H1 (cell line): ENCODE measurements at regions not wholly inside any gene's neighbourhood (a gene's known extent, or its start where the extent isn't known, plus 50 kb on each side); places are given as distances from the start of the nearest gene placed in this dataset.

Source experiments
- CTCF ChIA-PET: fragments of 300-600 bp; sonication (Branson Sonifier 250); formaldehyde crosslinking; loops from one replicate; lab custom pipeline; 2021; ENCODE audit not compliant: partially characterized antibody; lab: Charles Lee
- POLR2A ChIA-PET: fragments of 300-600 bp; sonication (Branson Sonifier 250); formaldehyde crosslinking; loops from one replicate; lab custom pipeline; 2021; ENCODE audit warnings: inconsistent platforms; ENCODE audit not compliant: partially characterized antibody; lab: Charles Lee
- DNase-seq, 2 experiments: peaks; one replicate each; pipeline versions ENCODE4 v3.0.0 to v3.0.0-alpha.2; 2010 to 2022; ENCODE audit warnings: low spot score in 2 of 2, low read depth in 1 of 2, mixed read lengths in 1 of 2
- FAIRE-seq: peaks from 2 replicates; lab custom pipeline; 2011; peaks lifted over from hg19 to GRCh38; lab: Jason Lieb, UNC
- H2AFZ ChIP-seq: 2 replicates; pipeline ENCODE4 v1.8.1; 2012; ENCODE audit warnings: low read length, inconsistent platforms
- H2AK5ac ChIP-seq: 2 replicates; pipeline ENCODE4 v1.6.1; 2013; ENCODE audit warnings: low read depth, low read length
- H2BK120ac ChIP-seq: replicated peaks from 2 replicates; pipeline ENCODE3; 2013; ENCODE audit warnings: low read depth, low read length, inconsistent platforms
- H2BK12ac ChIP-seq: 2 replicates; pipeline ENCODE4 v1.6.1; 2013; ENCODE audit warnings: low read depth, low read length
- H2BK15ac ChIP-seq: 2 replicates; pipeline ENCODE4 v1.6.1; 2013; ENCODE audit warnings: low read length
- H2BK20ac ChIP-seq: 2 replicates; pipeline ENCODE4 v1.6.1; 2013; ENCODE audit warnings: low read length
- H2BK5ac ChIP-seq: 2 replicates; pipeline ENCODE4 v1.6.1; 2013; ENCODE audit warnings: low read depth, low read length
- H3K14ac ChIP-seq: 2 replicates; pipeline ENCODE4 v1.6.1; 2013; ENCODE audit warnings: inconsistent platforms; ENCODE audit not compliant: insufficient read length
- H3K18ac ChIP-seq: 2 replicates; pipeline ENCODE4 v1.6.1; 2013; ENCODE audit warnings: low read length; ENCODE audit errors: extremely low read depth
- H3K23ac ChIP-seq: 2 replicates; pipeline ENCODE4 v1.6.1; 2013; ENCODE audit warnings: inconsistent platforms; ENCODE audit not compliant: insufficient read length
- H3K23me2 ChIP-seq: 2 replicates; pipeline ENCODE4 v1.6.1; 2013; ENCODE audit warnings: low read depth, low read length
- H3K27ac ChIP-seq: 2 replicates; pipeline ENCODE4 v1.6.1; 2011; ENCODE audit warnings: low read depth, low read length, inconsistent platforms
- H3K27me3 ChIP-seq, 4 experiments: replicated peaks in 1 of 4; 1 replicate in 1 of 4; 2 replicates in 3 of 4; pipeline versions ENCODE4 v1.6.1 to v1.8.1; 2011 to 2013; ENCODE audit warnings: low read length in 3 of 4, mild to moderate bottlenecking in 3 of 4, inconsistent platforms in 2 of 4, mixed read lengths in 2 of 4, moderate library complexity in 1 of 4; ENCODE audit not compliant: control insufficient read depth in 3 of 4, insufficient read depth in 3 of 4; ENCODE audit errors: extremely low read depth in 1 of 4
- H3K36me3 ChIP-seq, 4 experiments: 2 replicates each; pipeline versions ENCODE4 v1.6.1 to v1.8.1; 2011 to 2013; ENCODE audit warnings: mild to moderate bottlenecking in 4 of 4, low read length in 3 of 4, moderate library complexity in 2 of 4, control low read depth in 1 of 4, inconsistent platforms in 1 of 4; ENCODE audit not compliant: insufficient read depth in 4 of 4, control insufficient read depth in 2 of 4
- H3K4ac ChIP-seq: replicated peaks from 2 replicates; pipeline ENCODE3; 2013; ENCODE audit warnings: low read length, low read depth, mixed read lengths, inconsistent platforms; ENCODE audit not compliant: insufficient read length
- H3K4me1 ChIP-seq, 4 experiments: replicated peaks in 1 of 4; 1 replicate in 1 of 4; 2 replicates in 3 of 4; pipeline versions ENCODE4 v1.6.1 to v1.8.1; 2011 to 2013; ENCODE audit warnings: low read length in 3 of 4, inconsistent platforms in 2 of 4, mixed read lengths in 1 of 4; ENCODE audit not compliant: insufficient read depth in 4 of 4, control insufficient read depth in 3 of 4
- H3K4me2 ChIP-seq, 2 experiments: 2 replicates each; pipeline versions ENCODE4 v1.6.1 to v1.8.1; 2011 to 2013; ENCODE audit warnings: low read depth in 2 of 2, low read length in 2 of 2, control low read depth in 1 of 2, inconsistent platforms in 1 of 2, mild to moderate bottlenecking in 1 of 2; ENCODE audit not compliant: insufficient read depth in 1 of 2
- H3K4me3 ChIP-seq, 4 experiments: fragments of 200-600, 300-600 bp in 1 of 4; sonication (generic), shearing (Covaris generic), sonication (Bioruptor Twin) in 1 of 4; 2 replicates each; pipeline versions ENCODE4 v1.5.1 to v1.8.1; 2011 to 2016; ENCODE audit warnings: low read length in 4 of 4, low read depth in 3 of 4, control low read depth in 2 of 4, inconsistent platforms in 2 of 4, mild to moderate bottlenecking in 2 of 4, mixed read lengths in 1 of 4, moderate library complexity in 1 of 4; ENCODE audit not compliant: insufficient read depth in 2 of 4; ENCODE audit errors: extremely low read depth in 1 of 4
- H3K56ac ChIP-seq: replicated peaks from 2 replicates; pipeline ENCODE3; 2013; ENCODE audit warnings: low read depth, mild to moderate bottlenecking, mixed read lengths, low read length, inconsistent platforms; ENCODE audit not compliant: insufficient read length
- H3K79me1 ChIP-seq: 2 replicates; pipeline ENCODE4 v1.6.1; 2013; ENCODE audit warnings: low read depth, low read length, control low read depth
- H3K79me2 ChIP-seq, 2 experiments: 2 replicates each; pipeline versions ENCODE4 v1.6.1 to v1.8.1; 2012 to 2013; ENCODE audit warnings: low read length in 2 of 2, mild to moderate bottlenecking in 2 of 2, inconsistent platforms in 1 of 2; ENCODE audit not compliant: insufficient read depth in 2 of 2, control insufficient read depth in 1 of 2
- H3K9ac ChIP-seq, 4 experiments: replicated peaks in 1 of 4; 1 replicate in 1 of 4; 2 replicates in 3 of 4; pipeline versions ENCODE4 v1.6.1 to v1.8.1; 2011 to 2013; ENCODE audit warnings: low read depth in 3 of 4, low read length in 3 of 4, control low read depth in 2 of 4, mild to moderate bottlenecking in 2 of 4, moderate library complexity in 2 of 4, inconsistent platforms in 1 of 4; ENCODE audit errors: extremely low read depth in 1 of 4
- H3K9me3 ChIP-seq, 2 experiments: 2 replicates each; pipeline versions ENCODE4 v1.6.1 to v1.8.1; 2012 to 2013; ENCODE audit warnings: mild to moderate bottlenecking in 2 of 2, moderate library complexity in 2 of 2, control low read depth in 1 of 2, inconsistent platforms in 1 of 2, low read depth in 1 of 2, low read length in 1 of 2, mixed read lengths in 1 of 2; ENCODE audit not compliant: insufficient read depth in 2 of 2
- H4K20me1 ChIP-seq, 2 experiments: replicated peaks in 1 of 2; 2 replicates each; pipeline versions ENCODE3 to v1.8.1; 2011 to 2013; ENCODE audit warnings: inconsistent platforms in 2 of 2, low read length in 2 of 2, mild to moderate bottlenecking in 1 of 2; ENCODE audit not compliant: insufficient read depth in 2 of 2, control insufficient read depth in 1 of 2
- H4K5ac ChIP-seq: 2 replicates; pipeline ENCODE4 v1.6.1; 2013; ENCODE audit warnings: low read length, low read depth, mixed read lengths, inconsistent platforms; ENCODE audit not compliant: insufficient read length
- H4K8ac ChIP-seq: 2 replicates; pipeline ENCODE4 v1.8.0; 2013; ENCODE audit warnings: mild to moderate bottlenecking, moderate library complexity, low read length, inconsistent platforms; ENCODE audit not compliant: insufficient read depth; ENCODE audit errors: extremely low read depth
- H4K91ac ChIP-seq: replicated peaks from 2 replicates; pipeline ENCODE3; 2013; ENCODE audit warnings: low read length, mixed read lengths, inconsistent platforms; ENCODE audit not compliant: insufficient read length
- BCL11A ChIP-seq, 2 experiments: IDR thresholded peaks; one replicate each; pipeline ENCODE4 v1.6.1; 2011; ENCODE audit warnings: low read depth in 2 of 2, low read length in 2 of 2, mild to moderate bottlenecking in 2 of 2
- BRCA1 ChIP-seq: IDR thresholded peaks from 2 replicates; pipeline ENCODE4 v1.6.1; 2012; ENCODE audit warnings: low read depth, low read length, improper control_type of control experiment
- CBX5 ChIP-seq: fragments of 300-800, 300-1000 bp; sonication (generic); IDR thresholded peaks from 2 replicates; pipeline ENCODE4 v1.7.1; 2016; ENCODE audit warnings: antibody characterized with exemption, low read length, low read depth
- EZH2 ChIP-seq: fragments of 200-600 bp; sonication (generic); IDR thresholded peaks from 2 replicates; pipeline ENCODE4 v1.7.1; 2012; ENCODE audit warnings: low read depth, mild to moderate bottlenecking, moderate library complexity, low read length, inconsistent platforms; ENCODE audit not compliant: severe bottlenecking
- GABPA ChIP-seq: IDR thresholded peaks from 2 replicates; pipeline ENCODE4 v1.6.1; 2011; ENCODE audit warnings: mild to moderate bottlenecking, low read length, moderate library complexity, borderline replicate concordance; ENCODE audit not compliant: insufficient read depth
- JUN ChIP-seq: IDR thresholded peaks from 2 replicates; pipeline ENCODE4 v1.6.1; 2011; ENCODE audit warnings: low read depth, mild to moderate bottlenecking, improper control_type of control experiment, low read length
- MAX ChIP-seq: IDR thresholded peaks from 2 replicates; pipeline ENCODE4 v1.6.1; 2012; ENCODE audit warnings: inconsistent platforms
- RAD21 ChIP-seq, 2 experiments: IDR thresholded peaks in 1 of 2; conservative IDR thresholded peaks in 1 of 2; 2 replicates each; pipeline ENCODE4 v1.6.1; 2011; ENCODE audit warnings: low read depth in 2 of 2, low read length in 2 of 2, improper control_type of control experiment in 1 of 2, inconsistent platforms in 1 of 2, mild to moderate bottlenecking in 1 of 2, moderate library complexity in 1 of 2
- RFX5 ChIP-seq: IDR thresholded peaks from 2 replicates; pipeline ENCODE4 v1.6.1; 2011; ENCODE audit warnings: low read depth, low read length, improper control_type of control experiment, borderline replicate concordance
- SIRT6 ChIP-seq: IDR thresholded peaks from one replicate; pipeline ENCODE4 v1.7.1; 2012; ENCODE audit warnings: low read length, inconsistent platforms
- SRF ChIP-seq: IDR thresholded peaks from 2 replicates; pipeline ENCODE4 v1.6.1; 2011; ENCODE audit warnings: mild to moderate bottlenecking, low read depth, low read length, moderate library complexity
- TAF1 ChIP-seq: IDR thresholded peaks from 2 replicates; pipeline ENCODE4 v1.6.1; 2011; ENCODE audit warnings: mild to moderate bottlenecking, low read depth, low read length
- USF2 ChIP-seq: IDR thresholded peaks from 2 replicates; pipeline ENCODE4 v1.6.1; 2011; ENCODE audit warnings: low read length, improper control_type of control experiment
- ZNF274 ChIP-seq: IDR thresholded peaks from 2 replicates; pipeline ENCODE4 v1.7.0; 2012; ENCODE audit warnings: low read length, borderline replicate concordance; ENCODE audit errors: extremely low read depth
- WGBS, 2 experiments: shearing (Covaris generic) in 1 of 2; methylation state at CpG; one replicate each; pipeline versions ENCODE4 v1.1.6 to v1.1.7; 2013 to 2015; ENCODE audit warnings: low lambda C conversion rate in 2 of 2, mixed read lengths in 2 of 2, inconsistent platforms in 1 of 2, low coverage in 1 of 2, missing lambda C conversion rate in 1 of 2; ENCODE audit not compliant: insufficient replicate concordance in 2 of 2, insufficient coverage in 1 of 2, insufficient read length in 1 of 2; ENCODE audit errors: extremely low coverage in 1 of 2, missing lambda C conversion rate in 1 of 2; 5-methylcytosine and 5-hydroxymethylcytosine counted together

- Histone ChIP-seq H3K4ac (no peak overlapping the region), H3K9ac (no peak overlapping the region), H2AFZ (no peak overlapping the region), H3K79me1 (no peaks in the 10 kb centered on the region), H3K36me3 (no peaks in the 10 kb centered on the region), H3K27ac (no peak overlapping the region), H2AK5ac (no peak overlapping the region), H4K20me1 (no peaks in the 10 kb centered on the region), H3K56ac (no peak overlapping the region), H3K23ac (no peak overlapping the region), H3K23me2 (no peaks in the 10 kb centered on the region), H2BK5ac (no peak overlapping the region), H3K9me3 (no peaks in the 10 kb centered on the region), H3K4me1 (no peaks in the 10 kb centered on the region), H4K91ac (no peak overlapping the region), H3K27me3 (no peaks in the 10 kb centered on the region), H4K5ac (no peak overlapping the region), H3K79me2 (no peaks in the 10 kb centered on the region), H3K14ac (no peak overlapping the region), H3K4me3 (no peak overlapping the region), H3K4me2 (no peak overlapping the region), H4K8ac (no peak overlapping the region), H2BK120ac (no peak overlapping the region), H2BK20ac (no peak overlapping the region), H2BK15ac (no peak overlapping the region), H2BK12ac (no peak overlapping the region), H3K18ac (no peak overlapping the region)
- FAIRE-seq (no peak), DNase-seq (no peak)
- 97% methylated on average over 12 of the region's 17 CpGs; no CpG with 5 or more reads in 1 of the 2 experiments for WGBS, 2 experiments
- CTCF ChIA-PET, result no interaction called here
- POLR2A ChIA-PET, result no interaction called here
- TF ChIP-seq SIRT6, result no peak
- TF ChIP-seq ZNF274, result no peak
- TF ChIP-seq CBX5, result no peak
- TF ChIP-seq TAF1, result no peak
- no peak for TF ChIP-seq BRCA1
- no peak for TF ChIP-seq RAD21 (IDR thresholded peaks at IDR 0.05 in 1 of 2, conservative IDR thresholded peaks at IDR 0.05 in 1 of 2; ENCODE audit: low read depth in 2 of 2, low read length in 2 of 2)
- TF ChIP-seq EZH2, result no peak
- no peak for TF ChIP-seq MAX
- TF ChIP-seq GABPA, result no peak
- TF ChIP-seq JUN, result no peak
- TF ChIP-seq USF2, result no peak
- no peak for TF ChIP-seq BCL11A (IDR thresholded peaks at IDR 0.05; ENCODE audit: low read depth in 2 of 2, low read length in 2 of 2)
- no peak for TF ChIP-seq RFX5
- TF ChIP-seq SRF, result no peak
These were observed 221.2 kb upstream of the ATP6AP2 start for GRCh38 chrX:40359593-40359992.
